Progenitor cell of endocrine pancreas (in vitro differentiated cells): ENCODE measurements at regions not wholly inside any gene's neighbourhood (a gene's known extent, or its start where the extent isn't known, plus 50 kb on each side); places are given as distances from the start of the nearest gene placed in this dataset.

ENCODE experiments used
- DNase-seq: peaks from one replicate; pipeline ENCODE4 v3.0.0; 2021; ENCODE audit warnings: low spot score; ENCODE audit not compliant: unreplicated experiment
- H3K27ac Mint-ChIP-seq: 2 replicates; pipeline ENCODE4 v1.8.0; 2021; ENCODE audit warnings: mild to moderate bottlenecking, moderate library complexity, mixed read lengths
- H3K27me3 Mint-ChIP-seq: 2 replicates; pipeline ENCODE4 v1.8.0; 2021; ENCODE audit warnings: mixed read lengths
- H3K36me3 Mint-ChIP-seq: 2 replicates; pipeline ENCODE4 v1.8.0; 2022; ENCODE audit warnings: mixed read lengths; ENCODE audit not compliant: insufficient read depth
- H3K4me1 Mint-ChIP-seq: 2 replicates; pipeline ENCODE4 v1.8.0; 2021; ENCODE audit warnings: low read depth, mixed read lengths
- H3K4me3 Mint-ChIP-seq: 2 replicates; pipeline ENCODE4 v1.8.0; 2021; ENCODE audit warnings: low read depth, mild to moderate bottlenecking, moderate library complexity, mixed read lengths
- H3K9me3 Mint-ChIP-seq: 2 replicates; pipeline ENCODE4 v1.8.0; 2021; ENCODE audit warnings: low read depth, mixed read lengths
- CTCF ChIP-seq: fragments of 200-600 bp; sonication (generic); IDR thresholded peaks from one replicate; pipeline ENCODE4 v1.5.0; 2021; ENCODE audit warnings: antibody characterized with exemption, mild to moderate bottlenecking; ENCODE audit not compliant: unreplicated experiment

- Mint-ChIP-seq H3K27me3 (peaks cover 4% of the 10 kb centered on the region), H3K36me3 (no peaks in the 10 kb centered on the region), H3K4me3 (no peak overlapping the region), H3K9me3 (no peaks in the 10 kb centered on the region), H3K4me1 (no peaks in the 10 kb centered on the region), H3K27ac (no peak overlapping the region)
- TF ChIP-seq CTCF, result no peak
- no peak for DNase-seq
These were observed 203.9 kb downstream of the C1D start for GRCh38 chr2:67858886-67859285.

- H3K27ac Mint-ChIP-seq, result no peak overlapping the region
- H3K9me3 Mint-ChIP-seq, result no peaks in the 10 kb centered on the region
- H3K27me3 Mint-ChIP-seq, result peaks cover 15% of the 10 kb centered on the region
- peaks cover 9% of the 10 kb centered on the region for H3K4me1 Mint-ChIP-seq
- no peak for DNase-seq
- no peak overlapping the region for H3K4me3 Mint-ChIP-seq
- H3K36me3 Mint-ChIP-seq, result no peaks in the 10 kb centered on the region
- no peak for TF ChIP-seq CTCF
These were observed 196.9 kb downstream of the C1D start for GRCh38 chr2:67865917-67866316.

- TF ChIP-seq CTCF, result no peak
- no peaks in the 10 kb centered on the region for H3K36me3 Mint-ChIP-seq
- peaks cover 28% of the 10 kb centered on the region for H3K27me3 Mint-ChIP-seq
- no peak overlapping the region for H3K4me3 Mint-ChIP-seq
- H3K4me1 Mint-ChIP-seq, result peaks cover 12% of the 10 kb centered on the region
- H3K9me3 Mint-ChIP-seq, result no peaks in the 10 kb centered on the region
- DNase-seq, result no peak
- no peak overlapping the region for H3K27ac Mint-ChIP-seq
These were observed 195.1 kb downstream of the C1D start for GRCh38 chr2:67867735-67868134.

GRCh38 chr2:67871686-67872412 is 191.0 kb downstream of the C1D start:
- Mint-ChIP-seq H3K36me3 (no peaks in the 10 kb centered on the region), H3K9me3 (no peaks in the 10 kb centered on the region)
- no peak for DNase-seq

GRCh38 chr2:67872481-67872880 is 190.3 kb downstream of the C1D start:
- no peaks in the 10 kb centered on the region for H3K36me3 Mint-ChIP-seq

More at GRCh38 chr2:67871686-67872412, 191.0 kb downstream of the C1D start:
- peaks cover 4% of the 10 kb centered on the region for H3K4me1 Mint-ChIP-seq
- H3K27me3 Mint-ChIP-seq, result peaks cover 40% of the 10 kb centered on the region
- TF ChIP-seq CTCF, result no peak
- H3K27ac Mint-ChIP-seq, result no peak overlapping the region
- H3K4me3 Mint-ChIP-seq, result no peak overlapping the region

More at GRCh38 chr2:67872481-67872880, 190.3 kb downstream of the C1D start:
- H3K4me3 Mint-ChIP-seq, result no peak overlapping the region
- DNase-seq, result no peak
- H3K9me3 Mint-ChIP-seq, result no peaks in the 10 kb centered on the region
- peaks cover 4% of the 10 kb centered on the region for H3K4me1 Mint-ChIP-seq
- peaks cover 45% of the 10 kb centered on the region for H3K27me3 Mint-ChIP-seq
- TF ChIP-seq CTCF, result no peak
- no peak overlapping the region for H3K27ac Mint-ChIP-seq
